ENCODE measurements at regions not wholly inside any gene's neighbourhood (a gene's known extent, or its start where the extent isn't known, plus 50 kb on each side); places are given as distances from the start of the nearest gene placed in this dataset.

- Histone ChIP-seq H3K9me3 (ENCODE audit: control insufficient read depth, insufficient read depth, low read depth, low read length) (no peaks in the 10 kb centered on the region), H3K4me1 (ENCODE audit: control insufficient read depth, insufficient read depth, low read length) (no peaks in the 10 kb centered on the region), H3K36me3 (ENCODE audit: control insufficient read depth in 2 of 2, insufficient read depth in 1 of 2, low read length in 2 of 2) (no peaks in the 10 kb centered on the region), H3K27ac (ENCODE audit: extremely low read depth, low read depth, low read length) (no peak overlapping the region), H3K4me3 (ENCODE audit: low read depth, low read length) (no peak overlapping the region)
- TF ChIP-seq SALL2 (tag by site-specific recombination; IDR thresholded peaks at IDR 0.05; ENCODE audit: borderline replicate concordance) = no peak
- peak; percentile 92 for TF ChIP-seq SETDB1 (IDR thresholded peaks at IDR 0.05; ENCODE audit: insufficient read length, low read length)
- CTCF ChIA-PET = no interaction called here
- POLR2A ChIA-PET = no interaction called here
These were observed 72.8 kb upstream of the BRD7 start for GRCh38 chr16:50441486-50442157.

DNA sequence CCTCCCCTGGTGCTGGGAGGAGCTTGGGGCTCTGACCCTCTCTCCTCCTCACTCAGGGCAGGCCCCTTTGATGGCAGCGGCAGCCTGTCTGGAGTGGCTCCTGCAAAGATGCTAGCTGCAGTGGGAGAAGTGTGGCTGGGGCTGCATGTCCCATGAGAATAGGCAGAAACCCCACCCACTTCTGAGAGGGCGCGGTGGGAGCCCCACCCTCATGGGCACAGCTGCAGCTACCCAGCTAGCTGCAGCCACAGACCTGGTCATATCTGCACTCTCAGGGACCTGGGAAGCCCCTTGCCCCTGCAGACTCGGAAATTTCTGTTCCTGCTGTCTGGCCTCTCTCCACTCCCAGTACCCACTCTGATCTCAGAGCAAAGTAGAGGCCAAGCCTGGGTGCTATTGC lies 72.2 kb upstream of the BRD7 start:
- CTCF ChIA-PET = no interaction called here
- Histone ChIP-seq H3K36me3 (ENCODE audit: control insufficient read depth in 2 of 2, insufficient read depth in 1 of 2, low read length in 2 of 2) (no peaks in the 10 kb centered on the region), H3K27ac (ENCODE audit: extremely low read depth, low read depth, low read length) (no peak overlapping the region), H3K4me1 (ENCODE audit: control insufficient read depth, insufficient read depth, low read length) (no peaks in the 10 kb centered on the region), H3K4me3 (ENCODE audit: low read depth, low read length) (no peak overlapping the region), H3K9me3 (ENCODE audit: control insufficient read depth, insufficient read depth, low read depth, low read length) (no peaks in the 10 kb centered on the region)
- POLR2A ChIA-PET = no interaction called here
- TF ChIP-seq KLF1 (tag by site-specific recombination; IDR thresholded peaks at IDR 0.05) = 0 out of 2 replicates have a peak, but pooled peaks have one; percentile 17
- no peak for TF ChIP-seq GLI2 (tag by site-specific recombination; IDR thresholded peaks at IDR 0.05; ENCODE audit: borderline replicate concordance, low read depth)

DNA sequence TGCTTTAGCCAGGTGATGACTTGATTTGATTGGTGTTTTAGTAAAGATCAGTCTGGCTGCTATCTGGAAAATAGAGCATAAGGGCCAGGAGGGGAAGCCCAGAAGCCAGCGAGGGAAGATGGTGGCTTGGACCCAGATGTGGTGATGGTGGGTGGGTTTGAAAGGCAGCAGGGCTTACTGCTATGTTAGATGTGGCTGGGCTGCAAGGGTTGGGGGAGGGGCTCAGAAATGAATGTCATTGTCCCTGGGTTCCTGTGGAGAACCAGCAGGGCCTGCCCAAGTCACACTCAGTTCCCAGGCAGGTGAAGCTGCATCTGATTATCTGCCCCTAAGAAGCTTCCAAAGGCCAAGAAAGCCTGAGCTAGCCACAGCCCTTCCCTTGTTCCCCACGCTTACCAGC lies 71.7 kb upstream of the BRD7 start:
- CTCF ChIA-PET = no interaction called here

More for the DNA sequence above, 71.7 kb upstream of the BRD7 start:
- Histone ChIP-seq H3K9me3 (ENCODE audit: control insufficient read depth, insufficient read depth, low read depth, low read length) (no peaks in the 10 kb centered on the region), H3K4me1 (ENCODE audit: control insufficient read depth, insufficient read depth, low read length) (no peaks in the 10 kb centered on the region), H3K4me3 (ENCODE audit: low read depth, low read length) (no peak overlapping the region), H3K27ac (ENCODE audit: extremely low read depth, low read depth, low read length) (no peak overlapping the region), H3K36me3 (ENCODE audit: control insufficient read depth in 2 of 2, insufficient read depth in 1 of 2, low read length in 2 of 2) (no peaks in the 10 kb centered on the region)
- POLR2A ChIA-PET = no interaction called here
- TF ChIP-seq BCL11A (tag by site-specific recombination; IDR thresholded peaks at IDR 0.05; ENCODE audit: low read depth) (no peak), PATZ1 (tag by site-specific recombination; IDR thresholded peaks at IDR 0.05) (no peak), ZNF10 (tag by site-specific recombination; IDR thresholded peaks at IDR 0.05) (no peak), ZNF561 (tag by site-specific recombination; IDR thresholded peaks at IDR 0.05; ENCODE audit: borderline replicate concordance) (no peak), REST (tag by site-specific recombination; IDR thresholded peaks at IDR 0.05) (no peak), GLIS2 (tag by site-specific recombination; IDR thresholded peaks at IDR 0.05) (no peak), ZNF426 (tag by site-specific recombination; IDR thresholded peaks at IDR 0.05) (no peak), ZNF830 (tag by site-specific recombination; IDR thresholded peaks at IDR 0.05; ENCODE audit: low read depth) (no peak), ZFP69B (tag by site-specific recombination; IDR thresholded peaks at IDR 0.05) (no peak), OSR2 (tag by site-specific recombination; IDR thresholded peaks at IDR 0.05) (no peak), SCRT1 (tag by site-specific recombination; IDR thresholded peaks at IDR 0.05; ENCODE audit: borderline replicate concordance) (no peak), ZNF837 (tag by site-specific recombination; IDR thresholded peaks at IDR 0.05) (no peak), REPIN1 (tag by site-specific recombination; IDR thresholded peaks at IDR 0.05; ENCODE audit: low read depth) (no peak), ZNF521 (tag by site-specific recombination; IDR thresholded peaks at IDR 0.05) (no peak)
- TF ChIP-seq, protein P1, sequence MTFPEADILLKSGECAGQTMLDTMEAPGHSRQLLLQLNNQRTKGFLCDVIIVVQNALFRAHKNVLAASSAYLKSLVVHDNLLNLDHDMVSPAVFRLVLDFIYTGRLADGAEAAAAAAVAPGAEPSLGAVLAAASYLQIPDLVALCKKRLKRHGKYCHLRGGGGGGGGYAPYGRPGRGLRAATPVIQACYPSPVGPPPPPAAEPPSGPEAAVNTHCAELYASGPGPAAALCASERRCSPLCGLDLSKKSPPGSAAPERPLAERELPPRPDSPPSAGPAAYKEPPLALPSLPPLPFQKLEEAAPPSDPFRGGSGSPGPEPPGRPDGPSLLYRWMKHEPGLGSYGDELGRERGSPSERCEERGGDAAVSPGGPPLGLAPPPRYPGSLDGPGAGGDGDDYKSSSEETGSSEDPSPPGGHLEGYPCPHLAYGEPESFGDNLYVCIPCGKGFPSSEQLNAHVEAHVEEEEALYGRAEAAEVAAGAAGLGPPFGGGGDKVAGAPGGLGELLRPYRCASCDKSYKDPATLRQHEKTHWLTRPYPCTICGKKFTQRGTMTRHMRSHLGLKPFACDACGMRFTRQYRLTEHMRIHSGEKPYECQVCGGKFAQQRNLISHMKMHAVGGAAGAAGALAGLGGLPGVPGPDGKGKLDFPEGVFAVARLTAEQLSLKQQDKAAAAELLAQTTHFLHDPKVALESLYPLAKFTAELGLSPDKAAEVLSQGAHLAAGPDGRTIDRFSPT (tag by site-specific recombination; IDR thresholded peaks at IDR 0.05) = no peak
- TF ChIP-seq, protein P2, sequence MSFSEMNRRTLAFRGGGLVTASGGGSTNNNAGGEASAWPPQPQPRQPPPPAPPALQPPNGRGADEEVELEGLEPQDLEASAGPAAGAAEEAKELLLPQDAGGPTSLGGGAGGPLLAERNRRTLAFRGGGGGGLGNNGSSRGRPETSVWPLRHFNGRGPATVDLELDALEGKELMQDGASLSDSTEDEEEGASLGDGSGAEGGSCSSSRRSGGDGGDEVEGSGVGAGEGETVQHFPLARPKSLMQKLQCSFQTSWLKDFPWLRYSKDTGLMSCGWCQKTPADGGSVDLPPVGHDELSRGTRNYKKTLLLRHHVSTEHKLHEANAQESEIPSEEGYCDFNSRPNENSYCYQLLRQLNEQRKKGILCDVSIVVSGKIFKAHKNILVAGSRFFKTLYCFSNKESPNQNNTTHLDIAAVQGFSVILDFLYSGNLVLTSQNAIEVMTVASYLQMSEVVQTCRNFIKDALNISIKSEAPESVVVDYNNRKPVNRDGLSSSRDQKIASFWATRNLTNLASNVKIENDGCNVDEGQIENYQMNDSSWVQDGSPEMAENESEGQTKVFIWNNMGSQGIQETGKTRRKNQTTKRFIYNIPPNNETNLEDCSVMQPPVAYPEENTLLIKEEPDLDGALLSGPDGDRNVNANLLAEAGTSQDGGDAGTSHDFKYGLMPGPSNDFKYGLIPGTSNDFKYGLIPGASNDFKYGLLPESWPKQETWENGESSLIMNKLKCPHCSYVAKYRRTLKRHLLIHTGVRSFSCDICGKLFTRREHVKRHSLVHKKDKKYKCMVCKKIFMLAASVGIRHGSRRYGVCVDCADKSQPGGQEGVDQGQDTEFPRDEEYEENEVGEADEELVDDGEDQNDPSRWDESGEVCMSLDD (tag by site-specific recombination; IDR thresholded peaks at IDR 0.05) = no peak

All from HEK293 (cell line).